ENCODE measurements at regions not wholly inside any gene's neighbourhood (a gene's known extent, or its start where the extent isn't known, plus 50 kb on each side); places are given as distances from the start of the nearest gene placed in this dataset.
A peak's percentile ranks its signal among the peaks of the same experiment; 100 is the strongest.

- peaks cover 0 to 7% of the 10 kb centered on the region in 2 donors for H3K4me1 ChIP-seq (ENCODE audit: control insufficient read depth in 1 of 2, insufficient read depth in 2 of 2, low read length in 2 of 2)
- no peaks in the 10 kb centered on the region for H3K27me3 ChIP-seq (ENCODE audit: low read depth, low read length)
- H3K27ac ChIP-seq (ENCODE audit: low read length), result no peak overlapping the region
- H3K9me3 ChIP-seq (ENCODE audit: control insufficient read depth in 1 of 2, low read length in 2 of 2), result no peaks in the 10 kb centered on the region
- no peaks in the 10 kb centered on the region for H3K36me3 ChIP-seq (ENCODE audit: control insufficient read depth in 1 of 2, insufficient read depth in 2 of 2, low read length in 2 of 2)
- H3K4me3 ChIP-seq (ENCODE audit: low read depth in 1 of 2, low read length in 2 of 2), result no peak overlapping the region
Measured at GRCh38 chr1:218494449-218494852, 149.3 kb downstream of the TGFB2 start.

DNA sequence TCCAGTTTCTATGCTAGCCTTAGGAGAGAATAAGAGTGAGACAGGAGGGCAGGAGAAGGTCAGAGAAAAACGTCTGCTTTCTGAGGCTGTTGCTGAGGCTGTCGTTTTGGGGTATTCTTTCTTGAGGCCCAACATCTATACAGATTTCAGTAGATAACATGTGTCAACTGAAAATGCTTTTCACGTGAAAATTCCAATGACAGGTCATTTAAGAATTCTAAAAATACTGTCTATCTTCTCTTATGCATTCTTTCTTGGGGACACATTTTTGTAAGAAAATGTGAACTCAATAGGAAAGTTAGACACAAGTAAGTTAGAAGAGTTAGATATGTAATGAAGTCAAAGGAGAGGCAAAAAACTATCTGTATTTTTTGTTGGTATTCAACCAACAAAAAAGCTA lies 150.8 kb downstream of the TGFB2 start:
- Histone ChIP-seq H3K36me3 (ENCODE audit: control insufficient read depth in 1 of 2, insufficient read depth in 2 of 2, low read length in 2 of 2) (no peaks in the 10 kb centered on the region), H3K27ac (ENCODE audit: low read length) (no peak overlapping the region), H3K4me3 (ENCODE audit: low read depth in 1 of 2, low read length in 2 of 2) (no peak overlapping the region), H3K9me3 (ENCODE audit: control insufficient read depth in 1 of 2, low read length in 2 of 2) (no peaks in the 10 kb centered on the region), H3K4me1 (ENCODE audit: control insufficient read depth in 1 of 2, insufficient read depth in 2 of 2, low read length in 2 of 2) (peaks cover 4 to 7% of the 10 kb centered on the region in 2 donors), H3K27me3 (ENCODE audit: low read depth, low read length) (no peaks in the 10 kb centered on the region)

- H3K9me3 ChIP-seq (ENCODE audit: control insufficient read depth in 1 of 2, low read length in 2 of 2), result no peaks in the 10 kb centered on the region
- H3K27ac ChIP-seq (ENCODE audit: low read length), result no peak overlapping the region
- H3K4me1 ChIP-seq (ENCODE audit: control insufficient read depth in 1 of 2, insufficient read depth in 2 of 2, low read length in 2 of 2), result peaks cover 4 to 7% of the 10 kb centered on the region in 2 donors
- H3K4me3 ChIP-seq (ENCODE audit: low read depth in 1 of 2, low read length in 2 of 2), result no peak overlapping the region
- no peaks in the 10 kb centered on the region for H3K36me3 ChIP-seq (ENCODE audit: control insufficient read depth in 1 of 2, insufficient read depth in 2 of 2, low read length in 2 of 2)
- no peaks in the 10 kb centered on the region for H3K27me3 ChIP-seq (ENCODE audit: low read depth, low read length)
Measured at GRCh38 chr1:218496561-218496960, 151.4 kb downstream of the TGFB2 start.

DNA sequence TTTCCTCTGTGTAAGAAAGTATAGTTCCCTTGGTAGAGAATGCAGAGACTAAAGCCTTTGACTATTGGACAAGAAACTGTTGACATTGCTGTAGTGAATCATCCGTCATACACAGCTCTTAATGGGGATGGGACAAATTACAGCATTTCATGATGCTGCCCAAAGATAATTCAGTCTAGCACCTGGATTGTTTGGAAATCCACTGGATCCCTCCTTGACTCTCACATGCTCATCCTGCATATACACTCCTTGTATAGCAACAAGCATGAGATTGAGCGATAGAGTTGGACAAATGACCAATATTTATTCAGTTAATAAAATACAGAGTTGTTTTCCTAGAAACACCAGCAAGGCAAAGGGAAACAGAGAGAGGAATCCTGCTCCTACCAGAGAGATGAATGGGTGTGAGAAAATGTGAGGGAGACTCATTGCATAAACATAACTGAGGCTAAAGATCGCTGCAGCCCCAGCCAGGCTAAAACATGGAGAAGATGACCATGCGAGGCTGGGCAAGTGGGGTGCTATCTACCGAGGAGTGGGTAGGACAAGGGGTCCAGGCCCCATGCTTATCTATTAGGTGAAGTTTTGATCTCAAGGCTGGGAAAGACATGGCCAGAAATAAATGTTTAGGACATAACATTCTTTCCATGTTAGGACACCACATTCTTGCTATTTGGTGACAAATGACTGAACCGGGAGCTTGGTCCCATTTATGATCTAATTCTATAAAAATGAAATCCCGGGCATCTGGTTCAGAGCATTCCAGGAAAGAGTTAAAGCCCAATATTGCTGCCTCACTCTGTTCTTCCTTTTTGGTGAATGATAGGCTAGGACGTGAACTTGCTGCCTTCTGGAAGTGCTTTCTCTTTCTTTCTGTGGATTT lies 153.2 kb downstream of the TGFB2 start:
- H3K27me3 ChIP-seq (ENCODE audit: low read depth, low read length), result no peaks in the 10 kb centered on the region
- no peaks in the 10 kb centered on the region for H3K36me3 ChIP-seq (ENCODE audit: control insufficient read depth in 1 of 2, insufficient read depth in 2 of 2, low read length in 2 of 2)
- peaks cover 4 to 7% of the 10 kb centered on the region in 2 donors for H3K4me1 ChIP-seq (ENCODE audit: control insufficient read depth in 1 of 2, insufficient read depth in 2 of 2, low read length in 2 of 2)
- H3K4me3 ChIP-seq (ENCODE audit: low read depth in 1 of 2, low read length in 2 of 2), result peak overlapping the region; percentile 44 to 56
- H3K27ac ChIP-seq (ENCODE audit: low read length), result peak overlapping the region; percentile 81
- no peaks in the 10 kb centered on the region for H3K9me3 ChIP-seq (ENCODE audit: control insufficient read depth in 1 of 2, low read length in 2 of 2)

- H3K27ac ChIP-seq (ENCODE audit: low read length), result peak overlapping the region; percentile 81
- H3K27me3 ChIP-seq (ENCODE audit: low read depth, low read length), result no peaks in the 10 kb centered on the region
- H3K36me3 ChIP-seq (ENCODE audit: control insufficient read depth in 1 of 2, insufficient read depth in 2 of 2, low read length in 2 of 2), result no peaks in the 10 kb centered on the region
- peaks cover 4 to 7% of the 10 kb centered on the region in 2 donors for H3K4me1 ChIP-seq (ENCODE audit: control insufficient read depth in 1 of 2, insufficient read depth in 2 of 2, low read length in 2 of 2)
- H3K4me3 ChIP-seq (ENCODE audit: low read depth in 1 of 2, low read length in 2 of 2), result peak overlapping the region; percentile 44 to 56
- H3K9me3 ChIP-seq (ENCODE audit: control insufficient read depth in 1 of 2, low read length in 2 of 2), result no peaks in the 10 kb centered on the region
Measured at GRCh38 chr1:218499011-218499691, 154.0 kb downstream of the TGFB2 start.

GRCh38 chr1:218499911-218500310 lies 154.8 kb downstream of the TGFB2 start:
- Histone ChIP-seq H3K27me3 (ENCODE audit: low read depth, low read length) (no peaks in the 10 kb centered on the region), H3K36me3 (ENCODE audit: control insufficient read depth in 1 of 2, insufficient read depth in 2 of 2, low read length in 2 of 2) (no peaks in the 10 kb centered on the region), H3K4me3 (ENCODE audit: low read depth in 1 of 2, low read length in 2 of 2) (no peak overlapping the region), H3K9me3 (ENCODE audit: control insufficient read depth in 1 of 2, low read length in 2 of 2) (no peaks in the 10 kb centered on the region), H3K27ac (ENCODE audit: low read length) (peak overlapping the region; percentile 81), H3K4me1 (ENCODE audit: control insufficient read depth in 1 of 2, insufficient read depth in 2 of 2, low read length in 2 of 2) (peaks cover 4 to 7% of the 10 kb centered on the region in 2 donors)

GRCh38 chr1:218501161-218501560 lies 156.0 kb downstream of the TGFB2 start:
- Histone ChIP-seq H3K27ac (ENCODE audit: low read length) (no peak overlapping the region), H3K36me3 (ENCODE audit: control insufficient read depth in 1 of 2, insufficient read depth in 2 of 2, low read length in 2 of 2) (no peaks in the 10 kb centered on the region), H3K27me3 (ENCODE audit: low read depth, low read length) (no peaks in the 10 kb centered on the region), H3K4me3 (ENCODE audit: low read depth in 1 of 2, low read length in 2 of 2) (no peak overlapping the region), H3K9me3 (ENCODE audit: control insufficient read depth in 1 of 2, low read length in 2 of 2) (no peaks in the 10 kb centered on the region), H3K4me1 (ENCODE audit: control insufficient read depth in 1 of 2, insufficient read depth in 2 of 2, low read length in 2 of 2) (peaks cover 4 to 7% of the 10 kb centered on the region in 2 donors)

- peaks cover 4 to 7% of the 10 kb centered on the region in 2 donors for H3K4me1 ChIP-seq (ENCODE audit: control insufficient read depth in 1 of 2, insufficient read depth in 2 of 2, low read length in 2 of 2)
- H3K9me3 ChIP-seq (ENCODE audit: control insufficient read depth in 1 of 2, low read length in 2 of 2), result peaks cover 0 to 3% of the 10 kb centered on the region in 2 donors
- H3K27me3 ChIP-seq (ENCODE audit: low read depth, low read length), result no peaks in the 10 kb centered on the region
- H3K27ac ChIP-seq (ENCODE audit: low read length), result no peak overlapping the region
- H3K4me3 ChIP-seq (ENCODE audit: low read depth in 1 of 2, low read length in 2 of 2), result no peak overlapping the region
- H3K36me3 ChIP-seq (ENCODE audit: control insufficient read depth in 1 of 2, insufficient read depth in 2 of 2, low read length in 2 of 2), result no peaks in the 10 kb centered on the region
Measured at GRCh38 chr1:218502383-218502782, 157.2 kb downstream of the TGFB2 start.

- no peaks in the 10 kb centered on the region for H3K36me3 ChIP-seq (ENCODE audit: control insufficient read depth in 1 of 2, insufficient read depth in 2 of 2, low read length in 2 of 2)
- peaks cover 4 to 5% of the 10 kb centered on the region in 2 donors for H3K4me1 ChIP-seq (ENCODE audit: control insufficient read depth in 1 of 2, insufficient read depth in 2 of 2, low read length in 2 of 2)
- H3K27me3 ChIP-seq (ENCODE audit: low read depth, low read length), result no peaks in the 10 kb centered on the region
- no peak overlapping the region for H3K27ac ChIP-seq (ENCODE audit: low read length)
- no peak overlapping the region for H3K4me3 ChIP-seq (ENCODE audit: low read depth in 1 of 2, low read length in 2 of 2)
- H3K9me3 ChIP-seq (ENCODE audit: control insufficient read depth in 1 of 2, low read length in 2 of 2), result peaks cover 0 to 8% of the 10 kb centered on the region in 2 donors
Measured at GRCh38 chr1:218503102-218503501, 158.0 kb downstream of the TGFB2 start.

DNA sequence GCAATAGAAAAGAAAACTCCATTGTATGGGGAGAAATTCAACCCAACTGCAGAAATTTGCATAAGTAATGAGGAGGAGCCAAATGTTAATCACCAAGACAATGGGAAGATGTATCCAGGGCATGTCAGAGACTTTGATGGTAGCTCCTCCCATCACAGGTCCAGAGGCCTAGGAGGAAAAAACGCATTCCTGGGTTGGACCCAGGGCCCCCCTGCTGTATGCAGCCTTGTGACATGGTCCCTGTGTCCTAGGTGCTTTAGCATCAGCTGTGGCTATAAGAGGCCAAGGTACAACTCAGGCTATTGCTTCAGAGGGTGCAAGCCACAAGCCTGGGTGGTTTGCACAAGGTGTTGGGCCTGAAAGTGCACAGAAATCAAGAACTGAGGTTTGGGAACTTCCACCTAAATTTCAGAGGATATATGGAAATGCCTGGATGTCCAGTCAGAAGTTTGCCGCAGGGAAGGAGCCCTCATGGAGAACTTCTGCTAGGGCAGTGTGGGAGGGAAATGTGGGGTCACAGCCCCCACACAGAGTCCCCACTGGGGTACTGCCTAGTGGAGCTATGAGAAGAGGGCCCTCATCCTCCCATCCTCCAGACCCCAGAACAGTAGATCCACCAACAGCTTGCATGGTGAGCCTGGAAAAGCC lies 162.3 kb downstream of the TGFB2 start:
- no peak overlapping the region for H3K27ac ChIP-seq (ENCODE audit: low read length)
- no peak overlapping the region for H3K4me3 ChIP-seq (ENCODE audit: low read depth in 1 of 2, low read length in 2 of 2)
- peaks cover 0 to 8% of the 10 kb centered on the region in 2 donors for H3K9me3 ChIP-seq (ENCODE audit: control insufficient read depth in 1 of 2, low read length in 2 of 2)
- no peaks in the 10 kb centered on the region for H3K36me3 ChIP-seq (ENCODE audit: control insufficient read depth in 1 of 2, insufficient read depth in 2 of 2, low read length in 2 of 2)
- H3K27me3 ChIP-seq (ENCODE audit: low read depth, low read length), result no peaks in the 10 kb centered on the region
- H3K4me1 ChIP-seq (ENCODE audit: control insufficient read depth in 1 of 2, insufficient read depth in 2 of 2, low read length in 2 of 2), result no peaks in the 10 kb centered on the region

- H3K36me3 ChIP-seq (ENCODE audit: control insufficient read depth in 1 of 2, insufficient read depth in 2 of 2, low read length in 2 of 2), result no peaks in the 10 kb centered on the region
- peaks cover 0 to 8% of the 10 kb centered on the region in 2 donors for H3K9me3 ChIP-seq (ENCODE audit: control insufficient read depth in 1 of 2, low read length in 2 of 2)
- H3K4me1 ChIP-seq (ENCODE audit: control insufficient read depth in 1 of 2, insufficient read depth in 2 of 2, low read length in 2 of 2), result no peaks in the 10 kb centered on the region
- no peaks in the 10 kb centered on the region for H3K27me3 ChIP-seq (ENCODE audit: low read depth, low read length)
- no peak overlapping the region for H3K4me3 ChIP-seq (ENCODE audit: low read depth in 1 of 2, low read length in 2 of 2)
- no peak overlapping the region for H3K27ac ChIP-seq (ENCODE audit: low read length)
Measured at GRCh38 chr1:218510153-218510772, 165.1 kb downstream of the TGFB2 start.
